IPS DF 19.7 (cell line): ENCODE measurements at regions not wholly inside any gene's neighbourhood (a gene's known extent, or its start where the extent isn't known, plus 50 kb on each side); places are given as distances from the start of the nearest gene placed in this dataset.
A peak's percentile ranks its signal among the peaks of the same experiment; 100 is the strongest.
"Not testable (repeated sequence)": the region's sequence is repeated elsewhere in the genome, so short reads cannot be mapped to it uniquely, and the experiment has no call there.

Experiments
- DNase-seq: peaks from one replicate; pipeline ENCODE4 v3.0.0-alpha.2; 2013; ENCODE audit warnings: low read depth, low spot score

- no peak for DNase-seq
Observed at GRCh38 chr4:148955564-148956297, 513.5 kb upstream of the NR3C2 start.

DNA sequence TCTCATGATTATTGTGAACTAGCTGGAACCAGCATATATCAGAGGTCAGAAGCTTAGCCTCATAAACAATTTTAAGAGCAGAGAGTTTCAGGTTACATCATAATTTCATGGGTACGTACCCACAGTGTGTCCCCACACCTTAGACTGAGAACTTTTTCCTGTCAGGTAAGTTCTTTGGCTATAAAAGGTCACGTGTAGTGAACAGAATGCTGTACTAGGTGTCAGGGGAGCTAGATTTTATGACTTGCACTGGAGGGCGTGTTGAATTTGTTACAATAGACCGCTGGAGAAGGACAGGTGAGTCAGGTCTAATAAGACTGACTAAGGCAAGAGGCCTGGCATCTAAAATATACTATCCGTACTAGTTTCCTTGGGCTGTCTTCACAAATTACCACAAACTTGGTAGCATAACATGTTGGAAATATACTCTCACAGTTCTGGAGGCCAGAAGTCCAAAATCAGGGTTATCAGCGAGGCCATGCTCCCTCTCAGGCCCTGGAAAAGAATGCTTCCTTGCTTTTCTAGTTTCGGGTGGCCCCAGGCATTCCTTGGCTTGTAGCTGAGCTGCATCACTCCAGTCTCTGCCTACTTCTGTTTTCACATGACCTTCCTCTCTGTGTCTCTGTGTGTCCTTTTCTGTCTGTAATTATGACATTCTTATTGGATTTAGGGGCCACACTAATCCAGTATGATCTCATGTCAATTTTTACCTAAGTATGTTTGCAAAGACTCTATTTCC, 512.0 kb upstream of the NR3C2 start:
- no peak for DNase-seq

DNA sequence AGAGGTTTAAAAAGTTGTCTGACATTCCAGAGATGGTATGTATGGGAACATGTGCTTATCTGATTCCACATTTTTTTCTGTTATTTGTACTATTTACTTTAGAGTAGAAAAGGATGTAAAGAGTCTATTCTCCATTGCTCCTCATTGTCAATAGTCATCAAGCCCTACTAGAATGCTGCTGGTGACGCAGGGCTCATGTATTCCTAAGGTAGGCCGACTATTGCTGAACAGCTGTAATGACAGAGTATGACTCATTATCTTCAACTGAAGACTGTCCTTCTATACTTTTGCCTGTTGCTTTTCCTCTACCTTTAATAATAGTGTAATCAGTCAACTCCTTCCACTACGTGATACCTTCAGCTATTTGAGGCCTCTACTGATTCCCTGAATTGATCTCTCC, 509.1 kb upstream of the NR3C2 start:
- DNase-seq = no peak

GRCh38 chr4:148946271-148946670, 504.1 kb upstream of the NR3C2 start:
- no peak for DNase-seq

DNA sequence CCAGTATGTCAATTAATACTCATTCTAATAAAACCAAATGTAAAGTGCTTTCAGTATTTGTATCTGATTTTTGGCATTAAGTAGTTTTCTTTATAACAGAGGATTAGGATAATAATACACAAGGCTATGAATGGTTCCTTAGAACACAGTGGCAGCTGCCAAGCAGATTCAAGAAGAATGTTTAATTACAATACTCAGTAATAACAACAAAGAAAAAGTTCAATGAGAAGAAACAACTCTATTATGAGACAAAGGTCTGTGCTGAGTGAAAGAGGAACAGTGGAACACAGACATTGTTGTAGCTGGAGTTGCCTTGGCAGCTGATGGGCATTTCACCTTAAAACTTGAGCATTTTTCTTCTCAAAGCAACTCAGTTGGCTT, 502.6 kb upstream of the NR3C2 start:
- no peak for DNase-seq

DNA sequence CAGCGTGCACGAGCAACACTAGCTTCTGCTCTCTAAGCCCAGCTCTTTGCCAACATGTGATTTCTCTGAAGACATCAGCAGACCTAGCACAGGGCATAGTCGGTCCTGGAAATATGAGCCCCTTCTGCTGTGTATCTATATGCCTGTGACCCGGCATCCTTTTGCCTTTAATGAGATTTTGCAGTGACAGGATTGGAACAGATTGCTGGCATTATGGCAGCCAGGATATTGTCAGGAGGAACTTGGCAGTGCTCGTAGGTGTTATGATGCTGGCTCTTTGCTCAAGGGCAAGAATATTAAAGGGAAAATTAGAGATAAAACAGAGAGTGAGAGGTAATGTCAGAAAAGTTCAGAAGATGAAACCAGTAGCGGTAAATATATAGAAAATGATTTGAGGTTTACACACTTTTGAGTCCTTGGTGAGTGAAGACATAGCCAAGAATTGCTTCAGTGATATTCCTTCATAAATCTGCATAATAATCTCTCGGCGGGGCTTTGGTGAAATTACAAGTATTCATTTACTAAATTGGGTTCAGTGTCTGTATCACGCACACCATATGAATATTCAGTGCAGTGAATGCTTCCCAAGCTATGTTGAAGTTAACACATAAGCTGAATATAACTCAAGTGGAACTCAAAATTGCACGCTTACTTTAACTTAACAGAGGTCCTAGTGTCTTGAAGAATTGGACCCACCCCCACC, 502.1 kb upstream of the NR3C2 start:
- DNase-seq = no peak

GRCh38 chr4:148934926-148935578, 492.8 kb upstream of the NR3C2 start:
- no peak for DNase-seq

DNA sequence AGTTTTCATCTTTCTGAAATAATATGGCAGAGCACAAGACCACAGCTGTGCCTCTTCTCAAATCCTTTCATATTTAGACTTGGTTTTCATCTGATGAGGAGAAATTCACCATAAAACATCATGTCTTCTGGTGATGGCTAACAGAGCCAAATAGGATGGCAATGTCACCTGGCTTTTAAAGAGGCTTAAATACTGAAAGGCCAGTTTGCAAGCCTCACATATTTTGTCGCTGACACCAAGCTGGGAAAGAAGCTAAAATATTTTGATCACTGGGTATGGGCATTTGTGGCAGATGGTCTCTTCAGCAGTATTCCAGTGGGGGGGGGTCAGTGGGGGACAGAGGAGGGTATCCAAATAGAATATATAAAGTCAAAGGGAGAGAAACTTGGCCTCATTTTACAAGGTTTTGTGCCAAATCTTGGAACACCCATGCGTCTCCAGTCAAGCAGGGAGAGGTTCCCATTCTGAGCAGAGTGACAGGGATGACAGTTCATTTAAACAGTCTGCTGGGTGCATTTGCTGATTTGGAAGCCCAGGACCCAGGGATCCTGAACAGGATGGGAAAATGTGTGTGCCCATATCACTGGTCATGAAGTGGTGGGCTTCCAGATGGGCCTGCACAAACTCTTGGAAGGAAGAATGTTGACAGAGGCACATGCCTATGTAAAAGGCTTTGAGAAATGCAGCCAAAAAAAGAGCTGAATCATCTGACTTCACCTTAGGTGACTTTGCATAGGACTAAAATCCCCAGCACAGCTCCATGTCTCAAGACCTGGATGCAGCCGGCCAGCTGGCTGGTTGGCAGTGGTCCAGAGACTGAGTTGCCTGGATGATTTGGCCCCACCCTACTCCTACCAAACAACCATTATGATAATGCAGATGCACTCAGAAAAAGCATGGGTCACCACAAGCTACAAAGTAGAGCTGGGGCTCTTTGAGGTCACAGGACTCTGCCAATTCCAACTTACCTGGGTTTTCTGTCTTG, 484.4 kb upstream of the NR3C2 start:
- DNase-seq = no peak

GRCh38 chr4:148923881-148924280, 481.7 kb upstream of the NR3C2 start:
- DNase-seq = no peak

GRCh38 chr4:148922497-148922896, 480.3 kb upstream of the NR3C2 start:
- DNase-seq = no peak

DNA sequence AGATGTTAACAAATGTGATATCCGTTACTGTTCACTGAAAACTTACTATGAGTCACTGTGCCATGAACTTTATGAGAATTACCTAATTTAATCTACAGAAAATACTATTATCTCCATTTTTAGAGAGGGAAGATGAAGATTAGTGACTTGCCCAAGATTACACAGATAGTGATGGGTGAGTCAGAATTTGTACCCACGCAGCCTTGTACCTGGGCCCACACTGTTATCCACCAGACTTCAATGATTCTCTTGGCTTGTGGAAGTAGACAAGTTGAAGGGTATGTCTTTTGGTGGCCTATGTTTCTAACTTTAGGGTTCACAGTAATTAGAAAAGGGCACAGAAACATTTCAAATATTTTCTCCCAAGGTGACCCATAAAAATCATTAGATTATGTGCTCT, 472.5 kb upstream of the NR3C2 start:
- DNase-seq = no peak

DNA sequence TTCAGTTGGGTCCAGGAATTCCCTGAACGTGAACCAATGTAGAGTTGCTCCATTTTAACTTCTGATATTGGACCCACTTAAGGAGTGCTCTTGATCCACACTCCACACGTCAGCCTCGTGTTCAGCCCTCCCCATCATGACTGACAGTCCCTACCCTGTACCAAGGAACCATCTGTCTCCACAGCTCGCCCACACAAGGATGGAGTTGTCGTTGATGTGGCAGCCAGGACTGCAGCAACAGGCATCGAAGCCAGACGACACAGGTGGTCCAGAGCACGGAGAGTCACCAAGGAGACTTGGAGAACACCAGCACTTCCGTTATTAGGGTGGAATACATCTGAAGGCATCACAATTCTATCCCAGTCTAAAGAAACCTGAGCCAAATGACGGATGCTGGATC, 472.1 kb upstream of the NR3C2 start:
- DNase-seq = no peak

- no peak for DNase-seq
Observed at GRCh38 chr4:148903388-148903787, 461.2 kb upstream of the NR3C2 start.

GRCh38 chr4:148901075-148901705, 459.0 kb upstream of the NR3C2 start:
- peak; percentile 73 for DNase-seq

GRCh38 chr4:148898139-148898538, 455.9 kb upstream of the NR3C2 start:
- DNase-seq = not testable (repeated sequence)

- no peak for DNase-seq
Observed at GRCh38 chr4:148893095-148893494, 450.9 kb upstream of the NR3C2 start.

DNA sequence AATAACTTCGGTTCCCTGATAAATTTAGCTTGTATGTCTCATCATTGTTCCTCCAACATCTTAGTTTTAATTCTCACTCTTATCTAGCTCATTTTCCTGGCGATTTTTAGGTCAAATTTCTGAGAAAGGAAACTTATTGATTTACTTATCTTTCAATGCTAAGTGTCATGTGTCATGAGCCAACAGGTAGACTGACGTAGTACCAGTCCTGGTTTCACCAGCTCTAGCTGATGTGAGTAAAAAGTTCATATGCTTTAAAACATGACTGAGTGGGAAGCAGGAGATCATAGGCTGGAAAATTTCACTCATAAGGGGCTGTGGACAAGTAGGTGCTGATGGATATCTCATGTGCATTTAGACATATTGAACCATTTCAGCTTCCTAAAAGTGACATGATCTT, 441.7 kb upstream of the NR3C2 start:
- no peak for DNase-seq

GRCh38 chr4:148883435-148883834, 441.2 kb upstream of the NR3C2 start:
- no peak for DNase-seq

DNA sequence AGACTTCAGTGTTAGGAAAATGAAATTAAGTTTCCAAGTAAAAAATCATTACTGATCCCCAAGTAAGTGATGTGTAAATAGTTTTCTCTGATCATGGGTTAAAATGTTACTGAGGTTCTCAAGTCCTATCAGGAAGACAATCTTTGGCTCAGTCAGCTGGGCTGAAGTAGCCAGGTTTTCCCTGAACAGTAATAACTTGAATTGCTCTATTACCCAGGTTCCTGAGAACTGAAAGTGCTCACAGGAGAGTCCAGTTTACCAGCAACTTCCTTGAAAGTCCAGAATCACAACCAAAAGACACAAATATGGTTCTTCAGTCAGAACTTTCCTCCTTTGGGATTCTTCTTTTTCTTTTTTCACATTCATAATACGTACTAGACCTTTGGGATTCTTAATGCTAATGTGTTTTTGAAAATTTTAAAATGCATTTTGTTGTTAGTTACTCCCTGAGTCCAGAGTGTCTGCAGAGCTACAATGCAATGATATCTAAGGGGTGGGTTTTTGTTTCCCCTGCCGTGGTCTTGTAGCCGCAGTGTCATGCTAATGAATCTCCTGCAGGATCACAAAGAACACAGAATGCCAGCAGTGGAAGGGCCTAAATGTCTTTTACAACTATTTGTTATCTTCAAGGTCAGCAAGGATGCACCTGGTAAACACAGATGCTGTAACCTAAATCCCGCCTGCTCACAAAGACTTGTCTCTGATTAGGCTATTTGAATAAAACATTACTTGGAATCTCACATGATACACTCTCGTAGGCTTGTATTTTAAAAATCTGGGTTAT, 439.8 kb upstream of the NR3C2 start:
- peak; percentile 88 for DNase-seq

DNA sequence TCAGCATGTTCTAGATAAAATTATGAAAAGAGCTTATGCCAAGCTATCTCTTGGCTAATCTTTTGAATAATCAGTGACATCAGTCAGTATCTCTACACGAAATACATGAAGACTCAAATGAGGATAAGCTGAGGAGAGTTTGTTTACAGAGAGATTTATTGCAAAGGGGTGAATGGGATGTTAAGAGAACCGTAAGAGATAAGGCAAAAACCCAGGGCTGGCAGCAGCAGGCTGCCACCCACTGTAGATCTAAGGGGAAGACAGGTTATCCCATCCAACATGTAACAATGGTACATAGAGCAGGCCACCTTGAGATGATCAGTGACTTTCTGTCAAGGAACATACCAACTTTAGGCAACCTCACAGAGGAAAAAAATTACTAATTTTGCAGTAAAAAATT, 432.1 kb upstream of the NR3C2 start:
- no peak for DNase-seq
